ENCODE measurements at regions not wholly inside any gene's neighbourhood (a gene's known extent, or its start where the extent isn't known, plus 50 kb on each side); places are given as distances from the start of the nearest gene placed in this dataset.

DNA sequence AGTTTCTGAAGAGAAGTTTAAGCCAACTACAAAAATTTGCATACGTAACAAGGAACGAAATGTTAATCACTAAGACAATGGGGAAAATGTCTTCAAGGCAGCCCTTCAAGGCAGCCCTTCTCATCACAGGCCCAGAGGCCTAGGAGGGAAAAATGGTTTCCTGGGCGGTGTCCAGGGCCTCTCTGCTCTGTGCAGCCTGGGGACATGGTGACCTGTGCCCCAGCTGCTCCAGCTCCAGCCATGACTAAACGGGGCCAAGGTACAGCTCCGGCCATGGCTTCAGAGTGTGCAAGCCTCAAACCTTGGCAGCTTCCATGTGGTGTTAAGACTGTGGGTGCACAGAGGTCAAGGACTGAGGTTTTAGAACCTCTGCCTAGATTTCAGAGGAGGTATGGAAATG lies 325.1 kb downstream of the FRK start:
- no peaks in the 10 kb centered on the region for H3K27me3 Mint-ChIP-seq
- H3K27ac Mint-ChIP-seq, result no peak overlapping the region
- DNase-seq (no peak), ATAC-seq (no peak)
- intact Hi-C loops (cut with micrococcal nuclease), result no loop called here
- TF ChIP-seq, protein P1, sequence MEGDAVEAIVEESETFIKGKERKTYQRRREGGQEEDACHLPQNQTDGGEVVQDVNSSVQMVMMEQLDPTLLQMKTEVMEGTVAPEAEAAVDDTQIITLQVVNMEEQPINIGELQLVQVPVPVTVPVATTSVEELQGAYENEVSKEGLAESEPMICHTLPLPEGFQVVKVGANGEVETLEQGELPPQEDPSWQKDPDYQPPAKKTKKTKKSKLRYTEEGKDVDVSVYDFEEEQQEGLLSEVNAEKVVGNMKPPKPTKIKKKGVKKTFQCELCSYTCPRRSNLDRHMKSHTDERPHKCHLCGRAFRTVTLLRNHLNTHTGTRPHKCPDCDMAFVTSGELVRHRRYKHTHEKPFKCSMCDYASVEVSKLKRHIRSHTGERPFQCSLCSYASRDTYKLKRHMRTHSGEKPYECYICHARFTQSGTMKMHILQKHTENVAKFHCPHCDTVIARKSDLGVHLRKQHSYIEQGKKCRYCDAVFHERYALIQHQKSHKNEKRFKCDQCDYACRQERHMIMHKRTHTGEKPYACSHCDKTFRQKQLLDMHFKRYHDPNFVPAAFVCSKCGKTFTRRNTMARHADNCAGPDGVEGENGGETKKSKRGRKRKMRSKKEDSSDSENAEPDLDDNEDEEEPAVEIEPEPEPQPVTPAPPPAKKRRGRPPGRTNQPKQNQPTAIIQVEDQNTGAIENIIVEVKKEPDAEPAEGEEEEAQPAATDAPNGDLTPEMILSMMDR (IDR thresholded peaks at IDR 0.05), result no peak
- peaks cover 3% of the 10 kb centered on the region for H3K9me3 Mint-ChIP-seq
- H3K4me1 Mint-ChIP-seq (ENCODE audit: low read depth), result no peaks in the 10 kb centered on the region
- ChIA-PET CTCF (no interaction called here), POLR2A (no interaction called here)
- no peak overlapping the region for H3K4me3 Mint-ChIP-seq
- no peaks in the 10 kb centered on the region for H3K36me3 Mint-ChIP-seq (ENCODE audit: low read depth)

DNA sequence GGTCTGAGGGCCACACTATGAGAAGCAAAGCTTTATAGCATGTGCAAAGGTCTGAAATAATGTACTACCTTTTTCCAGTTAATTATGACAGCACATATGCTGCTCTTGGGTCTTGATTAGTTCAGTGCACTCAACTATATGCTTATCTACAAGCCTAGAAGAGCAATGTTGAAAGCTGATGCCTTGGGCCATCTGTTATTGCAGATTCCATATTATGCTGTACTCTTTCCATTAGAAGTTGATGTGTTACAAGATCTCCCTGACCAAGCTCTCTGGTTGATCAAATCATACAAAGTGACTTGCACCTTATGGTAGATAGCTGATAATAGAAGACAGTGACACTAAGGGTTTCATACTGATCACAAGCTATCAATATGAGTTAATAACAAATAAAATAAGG lies 327.3 kb downstream of the FRK start:
- ChIA-PET CTCF (no interaction called here), POLR2A (no interaction called here)
- no peaks in the 10 kb centered on the region for H3K36me3 Mint-ChIP-seq (ENCODE audit: low read depth)
- ATAC-seq, result no peak
- no peaks in the 10 kb centered on the region for H3K27me3 Mint-ChIP-seq
- DNase-seq, result no peak
- H3K4me3 Mint-ChIP-seq, result no peak overlapping the region
- TF ChIP-seq, protein P1 (IDR thresholded peaks at IDR 0.05), result no peak
- H3K9me3 Mint-ChIP-seq, result peaks cover 3% of the 10 kb centered on the region
- H3K27ac Mint-ChIP-seq, result no peak overlapping the region
- H3K4me1 Mint-ChIP-seq (ENCODE audit: low read depth), result no peaks in the 10 kb centered on the region
- intact Hi-C loops (cut with micrococcal nuclease), result no loop called here

DNA sequence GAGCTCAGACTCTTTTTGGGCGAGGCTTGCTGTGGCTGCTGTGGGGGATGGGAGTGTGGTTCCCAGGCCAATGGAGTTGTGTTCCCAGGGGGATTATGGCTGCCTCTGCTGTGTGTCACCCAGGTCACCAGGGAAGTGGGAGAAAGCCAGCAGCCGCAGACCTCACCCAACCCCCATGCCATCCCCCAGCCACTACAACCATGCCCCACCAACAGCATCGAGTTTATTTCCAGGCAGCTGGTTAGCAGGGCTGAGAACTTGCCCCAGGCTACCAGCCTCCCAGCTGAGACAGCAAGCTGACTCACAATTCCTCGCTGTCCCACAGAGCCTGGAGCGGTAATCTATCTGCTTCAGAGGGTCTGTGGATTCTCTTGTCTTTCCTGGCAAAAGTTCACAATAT lies 331.7 kb downstream of the FRK start:
- POLR2A ChIA-PET, result no interaction called here

DNA sequence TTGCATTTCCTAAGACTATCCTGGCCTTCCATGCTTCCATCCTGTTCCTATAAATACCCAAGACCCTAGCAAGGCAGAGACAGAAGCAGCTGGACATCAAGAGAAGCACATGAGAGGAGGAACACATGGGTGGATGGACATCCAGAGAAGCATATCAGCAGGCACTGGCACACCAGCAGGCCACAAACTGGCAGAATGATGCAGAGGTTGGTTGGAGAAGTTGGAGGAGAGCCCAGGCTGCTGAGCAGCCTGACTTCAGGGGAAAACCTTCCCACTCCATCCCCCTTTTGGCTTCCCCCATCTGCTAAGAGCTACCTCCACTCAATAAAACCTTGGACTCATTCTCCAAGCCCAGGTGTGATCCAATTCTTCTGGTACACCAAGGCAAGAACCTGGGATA lies 332.5 kb downstream of the FRK start:
- POLR2A ChIA-PET, result no interaction called here
- intact Hi-C loops (cut with micrococcal nuclease), result no loop called here
- Mint-ChIP-seq H3K27me3 (no peaks in the 10 kb centered on the region), H3K36me3 (ENCODE audit: low read depth) (no peaks in the 10 kb centered on the region), H3K4me3 (no peak overlapping the region), H3K9me3 (no peaks in the 10 kb centered on the region), H3K27ac (no peak overlapping the region), H3K4me1 (ENCODE audit: low read depth) (no peaks in the 10 kb centered on the region)
- DNase-seq, result no peak
- CTCF ChIA-PET, result no interaction called here
- no peak for ATAC-seq
- TF ChIP-seq, protein P1 (IDR thresholded peaks at IDR 0.05), result no peak

More for the DNA sequence above, 331.7 kb downstream of the FRK start:
- intact Hi-C loops (cut with micrococcal nuclease), result no loop called here
- Mint-ChIP-seq H3K36me3 (ENCODE audit: low read depth) (no peaks in the 10 kb centered on the region), H3K27me3 (no peaks in the 10 kb centered on the region), H3K4me3 (no peak overlapping the region), H3K27ac (no peak overlapping the region), H3K4me1 (ENCODE audit: low read depth) (no peaks in the 10 kb centered on the region), H3K9me3 (peaks cover 1% of the 10 kb centered on the region)
- DNase-seq, result no peak
- TF ChIP-seq, protein P1 (IDR thresholded peaks at IDR 0.05), result no peak
- CTCF ChIA-PET, result no interaction called here
- ATAC-seq, result no peak

DNA sequence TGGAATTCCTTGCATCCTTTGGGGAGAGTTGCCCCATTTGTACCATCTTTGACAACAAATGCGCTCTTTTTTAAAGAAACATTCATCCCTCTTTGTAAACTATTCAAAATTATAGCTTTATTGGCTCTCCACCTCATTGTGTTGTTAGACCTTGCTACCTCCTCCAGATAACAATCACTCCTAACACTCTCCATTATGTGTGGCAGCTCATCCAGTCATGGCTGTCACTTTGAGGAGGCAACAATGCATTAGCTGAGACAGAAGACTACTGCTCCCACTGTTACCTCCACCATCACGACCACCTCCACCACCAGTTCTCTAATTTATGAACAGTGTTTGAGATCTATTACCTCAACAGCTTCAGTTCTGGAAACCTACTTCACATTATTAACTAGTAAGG lies 339.1 kb downstream of the FRK start:
- no peak overlapping the region for H3K27ac Mint-ChIP-seq
- H3K27me3 Mint-ChIP-seq, result no peaks in the 10 kb centered on the region
- ATAC-seq (no peak), DNase-seq (no peak)
- TF ChIP-seq, protein P1 (IDR thresholded peaks at IDR 0.05), result no peak
- POLR2A ChIA-PET, result no interaction called here
- H3K36me3 Mint-ChIP-seq (ENCODE audit: low read depth), result no peaks in the 10 kb centered on the region
- no peaks in the 10 kb centered on the region for H3K9me3 Mint-ChIP-seq
- intact Hi-C loops (cut with micrococcal nuclease), result no loop called here
- no peak overlapping the region for H3K4me3 Mint-ChIP-seq
- H3K4me1 Mint-ChIP-seq (ENCODE audit: low read depth), result no peaks in the 10 kb centered on the region
- CTCF ChIA-PET, result no interaction called here
